ENCODE measurements at regions not wholly inside any gene's neighbourhood (a gene's known extent, or its start where the extent isn't known, plus 50 kb on each side); places are given as distances from the start of the nearest gene placed in this dataset.

GRCh38 chr10:84039957-84040356 is 99.4 kb upstream of the GHITM start:
- TF ChIP-seq CTCF (IDR thresholded peaks at IDR 0.05; ENCODE audit: insufficient read depth, low read length, poor library complexity, severe bottlenecking) (no peak), EZH2phosphoT487 (conservative IDR thresholded peaks at IDR 0.05; ENCODE audit: low read length) (no peak)

All from SU-DHL-6 (cell line).